ENCODE measurements at regions not wholly inside any gene's neighbourhood (a gene's known extent, or its start where the extent isn't known, plus 50 kb on each side); places are given as distances from the start of the nearest gene placed in this dataset.

DNA sequence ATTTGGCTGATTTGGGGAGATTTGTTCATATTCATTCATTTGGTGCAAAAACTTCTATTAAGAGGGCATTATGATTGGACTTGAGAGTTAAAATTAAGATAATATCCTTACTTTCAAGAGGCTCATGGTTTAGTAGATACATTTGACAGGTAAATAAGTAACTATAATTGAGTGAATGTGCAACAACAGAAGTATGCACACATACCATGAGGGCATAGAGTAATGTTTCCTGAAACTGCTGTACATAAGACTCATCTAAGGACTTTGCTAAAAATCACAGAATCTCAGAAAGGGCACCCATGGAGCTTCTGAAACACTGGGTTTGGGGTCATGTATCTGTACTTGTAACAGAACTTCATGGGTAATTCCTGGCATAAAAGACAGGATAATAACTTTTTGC lies 70.1 kb upstream of the PPP2R2B start:
- no peaks in the 10 kb centered on the region for H3K36me3 ChIP-seq
- no peak overlapping the region for H3K4me3 ChIP-seq
- no peak overlapping the region for H3K27ac ChIP-seq
- intact Hi-C loops (cut with DNase I), result no loop called here
- no peak for ATAC-seq
- TF ChIP-seq, protein P1, sequence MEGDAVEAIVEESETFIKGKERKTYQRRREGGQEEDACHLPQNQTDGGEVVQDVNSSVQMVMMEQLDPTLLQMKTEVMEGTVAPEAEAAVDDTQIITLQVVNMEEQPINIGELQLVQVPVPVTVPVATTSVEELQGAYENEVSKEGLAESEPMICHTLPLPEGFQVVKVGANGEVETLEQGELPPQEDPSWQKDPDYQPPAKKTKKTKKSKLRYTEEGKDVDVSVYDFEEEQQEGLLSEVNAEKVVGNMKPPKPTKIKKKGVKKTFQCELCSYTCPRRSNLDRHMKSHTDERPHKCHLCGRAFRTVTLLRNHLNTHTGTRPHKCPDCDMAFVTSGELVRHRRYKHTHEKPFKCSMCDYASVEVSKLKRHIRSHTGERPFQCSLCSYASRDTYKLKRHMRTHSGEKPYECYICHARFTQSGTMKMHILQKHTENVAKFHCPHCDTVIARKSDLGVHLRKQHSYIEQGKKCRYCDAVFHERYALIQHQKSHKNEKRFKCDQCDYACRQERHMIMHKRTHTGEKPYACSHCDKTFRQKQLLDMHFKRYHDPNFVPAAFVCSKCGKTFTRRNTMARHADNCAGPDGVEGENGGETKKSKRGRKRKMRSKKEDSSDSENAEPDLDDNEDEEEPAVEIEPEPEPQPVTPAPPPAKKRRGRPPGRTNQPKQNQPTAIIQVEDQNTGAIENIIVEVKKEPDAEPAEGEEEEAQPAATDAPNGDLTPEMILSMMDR (IDR thresholded peaks at IDR 0.05), result no peak
- H3K4me1 ChIP-seq, result no peaks in the 10 kb centered on the region
- no peaks in the 10 kb centered on the region for H3K9me3 ChIP-seq
- no peaks in the 10 kb centered on the region for H3K27me3 ChIP-seq (ENCODE audit: low read depth)
- no peak for DNase-seq

DNA sequence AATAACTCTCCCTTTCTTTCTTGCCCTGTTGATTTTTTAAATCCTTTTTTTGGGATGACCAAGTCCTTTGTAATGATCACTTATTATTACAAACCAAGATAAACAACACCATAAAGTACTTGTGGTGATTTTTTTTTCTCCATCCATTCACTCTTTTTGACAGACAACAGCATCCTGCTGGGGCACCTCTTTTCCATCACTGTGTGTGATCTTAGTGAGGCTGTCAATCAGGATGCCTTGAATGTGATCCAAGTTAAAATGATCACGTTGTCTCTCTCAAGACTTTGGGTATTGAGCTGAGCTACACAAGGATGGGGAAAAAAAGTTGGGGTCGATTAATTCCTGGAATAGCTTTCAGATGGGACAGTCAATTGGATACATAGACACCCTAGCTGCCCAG lies 73.6 kb upstream of the PPP2R2B start:
- DNase-seq, result no peak
- no peak for ATAC-seq

DNA sequence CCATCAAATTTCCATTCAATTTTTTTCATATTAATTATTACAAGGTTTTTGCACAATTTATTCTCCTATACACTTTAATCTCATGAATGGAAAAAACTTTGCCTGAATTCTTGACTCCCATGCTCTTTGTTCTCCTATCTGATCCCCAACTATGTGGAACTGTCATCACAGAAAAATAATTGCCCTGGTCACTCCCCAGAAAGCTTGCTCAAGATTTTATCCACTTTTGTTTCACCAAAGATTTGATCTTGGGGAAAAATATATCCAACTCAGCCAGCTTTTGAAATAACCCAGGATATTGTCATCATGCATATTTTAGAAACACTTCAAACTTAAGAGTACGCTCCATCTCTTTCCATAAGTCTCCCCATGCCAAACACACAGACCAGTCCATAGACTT lies 77.7 kb upstream of the PPP2R2B start:
- intact Hi-C loops (cut with DNase I), result no loop called here
- no peak for ATAC-seq

More for the DNA sequence above, 73.6 kb upstream of the PPP2R2B start:
- no peak overlapping the region for H3K27ac ChIP-seq
- TF ChIP-seq, protein P1 (IDR thresholded peaks at IDR 0.05), result no peak
- H3K27me3 ChIP-seq (ENCODE audit: low read depth), result no peaks in the 10 kb centered on the region
- H3K4me3 ChIP-seq, result no peak overlapping the region
- H3K36me3 ChIP-seq, result no peaks in the 10 kb centered on the region
- intact Hi-C loops (cut with DNase I), result no loop called here
- H3K9me3 ChIP-seq, result no peaks in the 10 kb centered on the region
- H3K4me1 ChIP-seq, result no peaks in the 10 kb centered on the region

DNA sequence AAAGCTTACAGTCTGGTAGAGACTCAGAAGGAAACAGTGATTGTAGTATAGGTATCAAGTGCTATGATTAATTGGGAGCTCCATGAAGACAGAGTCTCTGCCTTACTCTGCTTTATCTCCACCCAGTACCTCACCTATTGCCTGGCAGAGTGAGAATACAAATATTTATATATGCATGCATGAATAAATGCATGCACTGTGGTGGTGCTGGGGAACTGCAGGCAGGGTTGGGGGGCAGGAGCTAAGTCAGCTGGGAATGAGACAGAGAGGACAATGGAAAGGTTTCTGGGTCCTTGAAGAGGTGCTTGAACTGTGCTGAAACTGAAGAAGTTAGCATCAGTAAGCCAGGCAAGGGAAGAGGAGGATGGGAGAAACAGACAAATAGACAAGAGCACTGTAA lies 80.8 kb upstream of the PPP2R2B start:
- ATAC-seq (no peak), DNase-seq (no peak)
- no peaks in the 10 kb centered on the region for H3K36me3 ChIP-seq
- H3K27ac ChIP-seq, result no peak overlapping the region
- H3K4me1 ChIP-seq, result no peaks in the 10 kb centered on the region
- H3K9me3 ChIP-seq, result no peaks in the 10 kb centered on the region
- H3K4me3 ChIP-seq, result no peak overlapping the region
- intact Hi-C loops (cut with DNase I), result no loop called here
- TF ChIP-seq, protein P1 (IDR thresholded peaks at IDR 0.05), result no peak
- H3K27me3 ChIP-seq (ENCODE audit: low read depth), result no peaks in the 10 kb centered on the region

More for the DNA sequence above, 77.7 kb upstream of the PPP2R2B start:
- no peak overlapping the region for H3K4me3 ChIP-seq
- H3K27me3 ChIP-seq (ENCODE audit: low read depth), result no peaks in the 10 kb centered on the region
- H3K27ac ChIP-seq, result no peak overlapping the region
- no peaks in the 10 kb centered on the region for H3K9me3 ChIP-seq
- no peaks in the 10 kb centered on the region for H3K4me1 ChIP-seq
- H3K36me3 ChIP-seq, result no peaks in the 10 kb centered on the region
- no peak for DNase-seq
- TF ChIP-seq, protein P1 (IDR thresholded peaks at IDR 0.05), result no peak

DNA sequence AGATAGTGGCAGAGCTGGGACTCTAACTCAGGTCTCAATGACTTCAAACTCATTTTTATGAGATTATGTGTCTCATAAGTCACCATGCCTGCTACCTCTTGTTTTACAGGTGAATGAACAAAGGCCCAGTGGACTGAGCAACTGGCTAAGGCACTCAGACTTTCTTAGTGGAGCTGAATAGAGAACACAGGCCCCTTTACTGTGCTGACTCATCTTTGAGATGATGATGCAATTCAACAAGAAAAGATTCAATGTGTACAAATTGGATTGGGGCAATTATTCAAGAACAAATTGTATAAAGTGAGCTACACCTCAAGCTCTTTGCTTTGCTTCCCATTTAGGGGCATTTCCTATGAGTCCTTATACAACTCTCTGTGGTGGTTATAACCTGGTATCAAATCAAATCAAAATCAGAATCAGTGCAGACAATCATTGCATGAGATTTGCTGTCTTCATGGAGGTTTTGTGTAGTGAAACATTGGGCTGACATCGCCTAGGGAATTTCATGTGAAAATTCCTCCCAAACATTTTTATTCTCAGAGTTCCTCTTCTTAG lies 84.3 kb upstream of the PPP2R2B start:
- H3K36me3 ChIP-seq, result no peaks in the 10 kb centered on the region
- TF ChIP-seq, protein P1 (IDR thresholded peaks at IDR 0.05), result no peak
- no peak overlapping the region for H3K4me3 ChIP-seq
- H3K4me1 ChIP-seq, result no peaks in the 10 kb centered on the region
- DNase-seq (no peak), ATAC-seq (no peak)
- no peaks in the 10 kb centered on the region for H3K9me3 ChIP-seq
- no peaks in the 10 kb centered on the region for H3K27me3 ChIP-seq (ENCODE audit: low read depth)
- intact Hi-C loops (cut with DNase I), result loop anchor here (10.0 kb wide), 1 partner anchor 428 kb away; no protein-coding TSS in a partner anchor
- no peak overlapping the region for H3K27ac ChIP-seq

All from lower lobe of right lung (tissue), 2 donors.